Activated B cell treated with CpG ODN at 0.5 μM for 24 hours (primary cell): ENCODE measurements at regions not wholly inside any gene's neighbourhood (a gene's known extent, or its start where the extent isn't known, plus 50 kb on each side); places are given as distances from the start of the nearest gene placed in this dataset.

Experiments
- ATAC-seq: fragments of 200-7000 bp; cut with Tn5 transposase; one replicate; pipeline ENCODE4 v1.10.0; 2021; ENCODE audit warnings: low read depth, mild to moderate bottlenecking, moderate library complexity
- CTCF ChIA-PET: fragments of 350-600 bp; sonication (Branson Sonifier 250); formaldehyde crosslinking; loops from one replicate; lab custom pipeline; 2021; ENCODE audit warnings: antibody characterized with exemption; lab: Charles Lee
- POLR2A ChIA-PET: fragments of 350-600 bp; sonication (Branson Sonifier 250); formaldehyde crosslinking; loops from one replicate; lab custom pipeline; 2021; ENCODE audit warnings: antibody characterized with exemption; lab: Charles Lee
- DNase-seq: peaks from one replicate; pipeline ENCODE4 v3.0.0; 2022
- H3K27ac Mint-ChIP-seq: one replicate; pipeline ENCODE4 v1.8.0; 2020; ENCODE audit warnings: mixed read lengths
- H3K27me3 Mint-ChIP-seq: one replicate; pipeline ENCODE4 v1.8.0; 2021; ENCODE audit warnings: mixed read lengths
- H3K36me3 Mint-ChIP-seq: one replicate; pipeline ENCODE4 v1.8.0; 2021; ENCODE audit warnings: low read depth, mixed read lengths
- H3K4me1 Mint-ChIP-seq: one replicate; pipeline ENCODE4 v1.8.0; 2021; ENCODE audit warnings: mixed read lengths
- H3K4me3 Mint-ChIP-seq: one replicate; pipeline ENCODE4 v1.8.0; 2020; ENCODE audit warnings: mild to moderate bottlenecking, mixed read lengths
- H3K9me3 Mint-ChIP-seq: one replicate; pipeline ENCODE4 v1.8.0; 2020; ENCODE audit warnings: mixed read lengths
- CTCF ChIP-seq: fragments of 200-600 bp; IDR thresholded peaks from one replicate; pipeline ENCODE4 v1.8.0; 2022; ENCODE audit warnings: antibody characterized with exemption, mild to moderate bottlenecking
- intact Hi-C: fragments of 100-400 bp; cut with micrococcal nuclease; formaldehyde crosslinking; loops from one replicate; pipeline ENCODE4 v1.15.1; 2024

- Mint-ChIP-seq H3K4me3 (no peak overlapping the region), H3K9me3 (no peaks in the 10 kb centered on the region), H3K36me3 (no peaks in the 10 kb centered on the region), H3K27ac (no peak overlapping the region), H3K27me3 (no peaks in the 10 kb centered on the region), H3K4me1 (no peaks in the 10 kb centered on the region)
- CTCF ChIA-PET: no interaction called here
- POLR2A ChIA-PET: no interaction called here
- intact Hi-C loops: loop anchor here (10.0 kb wide), 1 partner anchor 411 kb away; no protein-coding TSS in a partner anchor
- no peak for TF ChIP-seq CTCF
- no peak for ATAC-seq
- DNase-seq: no peak
These were observed 522.9 kb upstream of the ARRDC3 start for GRCh38 chr5:91906027-91906426.

GRCh38 chr5:91898898-91899297 lies 515.8 kb upstream of the ARRDC3 start:
- intact Hi-C loops: no loop called here
- peaks cover 2% of the 10 kb centered on the region for H3K9me3 Mint-ChIP-seq
- no peaks in the 10 kb centered on the region for H3K27me3 Mint-ChIP-seq
- no peak overlapping the region for H3K27ac Mint-ChIP-seq
- TF ChIP-seq CTCF: no peak
- H3K4me3 Mint-ChIP-seq: no peak overlapping the region
- POLR2A ChIA-PET: no interaction called here
- H3K36me3 Mint-ChIP-seq: no peaks in the 10 kb centered on the region
- H3K4me1 Mint-ChIP-seq: no peaks in the 10 kb centered on the region
- no peak for ATAC-seq
- DNase-seq: no peak
- CTCF ChIA-PET: no interaction called here

GRCh38 chr5:91898019-91898418 lies 514.9 kb upstream of the ARRDC3 start:
- intact Hi-C loops: no loop called here
- Mint-ChIP-seq H3K27me3 (no peaks in the 10 kb centered on the region), H3K27ac (no peak overlapping the region), H3K36me3 (no peaks in the 10 kb centered on the region), H3K4me3 (no peak overlapping the region), H3K4me1 (no peaks in the 10 kb centered on the region), H3K9me3 (peaks cover 3% of the 10 kb centered on the region)
- CTCF ChIA-PET: no interaction called here
- POLR2A ChIA-PET: no interaction called here
- DNase-seq (no peak), ATAC-seq (no peak)
- no peak for TF ChIP-seq CTCF

- POLR2A ChIA-PET: no interaction called here
- H3K36me3 Mint-ChIP-seq: no peaks in the 10 kb centered on the region
These were observed 505.7 kb upstream of the ARRDC3 start for GRCh38 chr5:91888810-91889209.

More at GRCh38 chr5:91888810-91889209, 505.7 kb upstream of the ARRDC3 start:
- CTCF ChIA-PET: no interaction called here
- H3K27me3 Mint-ChIP-seq: no peaks in the 10 kb centered on the region
- ATAC-seq (no peak), DNase-seq (no peak)
- H3K27ac Mint-ChIP-seq: no peak overlapping the region
- intact Hi-C loops: no loop called here
- peaks cover 7% of the 10 kb centered on the region for H3K9me3 Mint-ChIP-seq
- H3K4me1 Mint-ChIP-seq: no peaks in the 10 kb centered on the region
- TF ChIP-seq CTCF: no peak
- no peak overlapping the region for H3K4me3 Mint-ChIP-seq
